ENCODE measurements at regions not wholly inside any gene's neighbourhood (a gene's known extent, or its start where the extent isn't known, plus 50 kb on each side); places are given as distances from the start of the nearest gene placed in this dataset.

DNA sequence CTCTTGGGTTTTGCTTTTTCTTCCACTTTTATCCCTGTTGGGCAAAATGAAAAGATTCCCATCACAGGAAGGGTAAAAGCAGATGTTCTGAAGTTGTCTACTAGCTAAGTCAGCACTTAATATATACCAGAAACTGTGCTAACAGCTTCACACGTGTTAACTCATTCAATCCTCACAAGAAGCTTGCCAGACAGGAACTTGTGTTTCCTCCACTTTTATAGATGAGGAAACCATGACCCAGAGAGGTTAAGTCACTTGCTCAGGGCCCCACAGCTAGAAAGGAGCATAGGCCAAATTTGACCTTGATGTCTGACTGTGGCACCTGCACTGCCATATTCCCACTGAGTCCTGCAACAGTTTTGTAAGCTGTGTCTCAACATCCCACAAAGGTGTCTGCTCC, 76.8 kb upstream of the EPC2 start:
- Histone ChIP-seq H3K4me2 (no peak overlapping the region), H3K9me2 (ENCODE audit: insufficient read depth) (no peaks in the 10 kb centered on the region), H4K20me1 (ENCODE audit: insufficient read depth) (no peaks in the 10 kb centered on the region), H3K4me1 (replicated peaks; ENCODE audit: insufficient read depth) (no peaks in the 10 kb centered on the region), H3K27ac (no peak overlapping the region), H3K79me2 (ENCODE audit: low read depth) (no peaks in the 10 kb centered on the region), H2AFZ (no peak overlapping the region), H3K9me3 (ENCODE audit: insufficient read depth, low read depth) (no peaks in the 10 kb centered on the region), H3K27me3 (ENCODE audit: insufficient read depth, low read depth) (no peaks in the 10 kb centered on the region), H3K4me3 (no peak overlapping the region), H3K36me3 (ENCODE audit: low read depth) (no peaks in the 10 kb centered on the region), H3F3A (ENCODE audit: insufficient read depth, low read depth) (no peaks in the 10 kb centered on the region)
- TF ChIP-seq, protein P1, sequence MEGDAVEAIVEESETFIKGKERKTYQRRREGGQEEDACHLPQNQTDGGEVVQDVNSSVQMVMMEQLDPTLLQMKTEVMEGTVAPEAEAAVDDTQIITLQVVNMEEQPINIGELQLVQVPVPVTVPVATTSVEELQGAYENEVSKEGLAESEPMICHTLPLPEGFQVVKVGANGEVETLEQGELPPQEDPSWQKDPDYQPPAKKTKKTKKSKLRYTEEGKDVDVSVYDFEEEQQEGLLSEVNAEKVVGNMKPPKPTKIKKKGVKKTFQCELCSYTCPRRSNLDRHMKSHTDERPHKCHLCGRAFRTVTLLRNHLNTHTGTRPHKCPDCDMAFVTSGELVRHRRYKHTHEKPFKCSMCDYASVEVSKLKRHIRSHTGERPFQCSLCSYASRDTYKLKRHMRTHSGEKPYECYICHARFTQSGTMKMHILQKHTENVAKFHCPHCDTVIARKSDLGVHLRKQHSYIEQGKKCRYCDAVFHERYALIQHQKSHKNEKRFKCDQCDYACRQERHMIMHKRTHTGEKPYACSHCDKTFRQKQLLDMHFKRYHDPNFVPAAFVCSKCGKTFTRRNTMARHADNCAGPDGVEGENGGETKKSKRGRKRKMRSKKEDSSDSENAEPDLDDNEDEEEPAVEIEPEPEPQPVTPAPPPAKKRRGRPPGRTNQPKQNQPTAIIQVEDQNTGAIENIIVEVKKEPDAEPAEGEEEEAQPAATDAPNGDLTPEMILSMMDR (conservative IDR thresholded peaks at IDR 0.05), result no peak
- TF ChIP-seq EZH2 (IDR thresholded peaks at IDR 0.05; ENCODE audit: low read depth), result no peak
- DNase-seq, result no peak
- intact Hi-C loops (cut with micrococcal nuclease; ENCODE audit: unreplicated experiment), result loop anchor here (5.0 kb wide), 1 partner anchor 425 kb away; no protein-coding TSS in a partner anchor
- no TSS peak for BruUV-seq (replicated peaks)
- ChIA-PET POLR2A (ENCODE audit: unreplicated experiment) (no interaction called here), CTCF (no interaction called here)

DNA sequence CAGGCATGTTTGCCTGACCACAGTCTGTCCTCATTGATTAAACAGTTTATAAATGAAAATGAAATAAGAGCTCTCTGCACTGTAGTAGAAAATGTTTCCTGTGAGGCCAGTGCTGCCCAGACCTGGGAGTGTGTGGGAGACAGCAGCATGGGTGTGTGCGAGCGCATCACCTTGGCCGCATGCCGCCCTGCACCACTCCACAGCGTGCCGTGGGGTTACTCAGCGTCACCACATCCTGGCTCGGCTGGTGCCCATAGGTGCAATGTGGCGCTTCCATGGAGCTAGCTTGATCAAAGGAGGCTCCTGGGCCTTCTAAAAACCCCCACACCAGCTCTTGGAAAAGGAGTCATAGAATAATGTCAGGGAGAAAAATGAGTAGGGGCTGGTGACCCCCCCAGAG, 76.0 kb upstream of the EPC2 start:
- ChIA-PET POLR2A (ENCODE audit: unreplicated experiment) (no interaction called here), CTCF (no interaction called here)
- Histone ChIP-seq H3F3A (ENCODE audit: insufficient read depth, low read depth) (no peaks in the 10 kb centered on the region), H3K9me2 (ENCODE audit: insufficient read depth) (no peaks in the 10 kb centered on the region), H3K79me2 (ENCODE audit: low read depth) (no peaks in the 10 kb centered on the region), H3K36me3 (ENCODE audit: low read depth) (no peaks in the 10 kb centered on the region), H3K9me3 (ENCODE audit: insufficient read depth, low read depth) (no peaks in the 10 kb centered on the region), H3K27ac (no peak overlapping the region), H3K4me1 (replicated peaks; ENCODE audit: insufficient read depth) (no peaks in the 10 kb centered on the region), H2AFZ (no peak overlapping the region), H3K4me2 (no peak overlapping the region), H4K20me1 (ENCODE audit: insufficient read depth) (no peaks in the 10 kb centered on the region), H3K4me3 (no peak overlapping the region), H3K27me3 (ENCODE audit: insufficient read depth, low read depth) (no peaks in the 10 kb centered on the region)
- BruUV-seq (replicated peaks), result no TSS peak
- DNase-seq, result no peak
- intact Hi-C loops (cut with micrococcal nuclease; ENCODE audit: unreplicated experiment), result loop anchor here (5.0 kb wide), 1 partner anchor 424 kb away; no protein-coding TSS in a partner anchor
- TF ChIP-seq, protein P1 (conservative IDR thresholded peaks at IDR 0.05), result no peak
- no peak for TF ChIP-seq EZH2 (IDR thresholded peaks at IDR 0.05; ENCODE audit: low read depth)

GRCh38 chr2:148569221-148569620, 75.3 kb upstream of the EPC2 start:
- Histone ChIP-seq H3K79me2 (ENCODE audit: low read depth) (no peaks in the 10 kb centered on the region), H3F3A (ENCODE audit: insufficient read depth, low read depth) (no peaks in the 10 kb centered on the region), H3K36me3 (ENCODE audit: low read depth) (no peaks in the 10 kb centered on the region), H3K27ac (no peak overlapping the region), H3K4me2 (no peak overlapping the region), H3K4me1 (replicated peaks; ENCODE audit: insufficient read depth) (no peaks in the 10 kb centered on the region), H4K20me1 (ENCODE audit: insufficient read depth) (no peaks in the 10 kb centered on the region), H2AFZ (no peak overlapping the region), H3K9me2 (ENCODE audit: insufficient read depth) (no peaks in the 10 kb centered on the region), H3K4me3 (no peak overlapping the region), H3K27me3 (ENCODE audit: insufficient read depth, low read depth) (no peaks in the 10 kb centered on the region), H3K9me3 (ENCODE audit: insufficient read depth, low read depth) (no peaks in the 10 kb centered on the region)
- BruUV-seq (replicated peaks), result no TSS peak
- no peak for DNase-seq
- intact Hi-C loops (cut with micrococcal nuclease; ENCODE audit: unreplicated experiment), result loop anchor here (5.0 kb wide), 1 partner anchor 423 kb away; no protein-coding TSS in a partner anchor
- ChIA-PET CTCF (no interaction called here), POLR2A (ENCODE audit: unreplicated experiment) (no interaction called here)
- TF ChIP-seq EZH2 (IDR thresholded peaks at IDR 0.05; ENCODE audit: low read depth), result no peak
- TF ChIP-seq, protein P1 (conservative IDR thresholded peaks at IDR 0.05), result no peak
